CD4-positive, alpha-beta T cell (primary cell): ENCODE measurements at regions not wholly inside any gene's neighbourhood (a gene's known extent, or its start where the extent isn't known, plus 50 kb on each side); places are given as distances from the start of the nearest gene placed in this dataset.

Experiments
- ATAC-seq: fragments of 200-7000 bp; cut with Tn5 transposase; one replicate; pipeline ENCODE4 v1.10.0; 2022; ENCODE audit warnings: mild to moderate bottlenecking; ENCODE audit not compliant: poor library complexity
- CTCF ChIA-PET: fragments of 350-600 bp; sonication (Branson Sonifier 250); formaldehyde crosslinking; loops from one replicate; lab custom pipeline; 2021; ENCODE audit warnings: antibody characterized with exemption, inconsistent platforms; lab: Charles Lee
- POLR2A ChIA-PET: fragments of 350-600 bp; sonication (Branson Sonifier 250); formaldehyde crosslinking; loops from one replicate; lab custom pipeline; 2021; ENCODE audit warnings: antibody characterized with exemption, inconsistent platforms; lab: Charles Lee
- DNase-seq, 14 experiments: peaks; one replicate each; pipeline ENCODE4 v3.0.0-alpha.2; 2013 to 2020; ENCODE audit warnings: mixed read lengths in 2 of 14
- H3K27ac ChIP-seq, 2 donors: one replicate each; pipeline versions ENCODE4 v1.5.1 to v1.7.0; 2013; ENCODE audit warnings: low read length in 2 of 2, low read depth in 1 of 2, mild to moderate bottlenecking in 1 of 2
- H3K27me3 ChIP-seq, 2 experiments: 1 replicate in 1 of 2; 2 replicates in 1 of 2; pipeline versions ENCODE4 v1.6.1 to v1.7.0; 2013; ENCODE audit warnings: low read length in 2 of 2, control low read depth in 1 of 2, mild to moderate bottlenecking in 1 of 2, moderate library complexity in 1 of 2; ENCODE audit not compliant: insufficient read depth in 2 of 2, control insufficient read depth in 1 of 2
- H3K36me3 ChIP-seq: one replicate; pipeline ENCODE4 v1.6.1; 2013; ENCODE audit warnings: low read length, control low read depth; ENCODE audit not compliant: insufficient read depth
- H3K4me1 ChIP-seq: one replicate; pipeline ENCODE4 v1.6.1; 2013; ENCODE audit warnings: low read length, control low read depth; ENCODE audit not compliant: insufficient read depth
- H3K4me3 ChIP-seq: one replicate; pipeline ENCODE4 v1.5.1; 2013; ENCODE audit warnings: mild to moderate bottlenecking, low read length, moderate library complexity
- H3K9me3 ChIP-seq, 2 experiments: 1 replicate in 1 of 2; 2 replicates in 1 of 2; pipeline versions ENCODE4 v1.6.1 to v1.7.0; 2013; ENCODE audit warnings: low read length in 2 of 2, mild to moderate bottlenecking in 2 of 2, control low read depth in 1 of 2, moderate library complexity in 1 of 2; ENCODE audit not compliant: control insufficient read depth in 1 of 2, insufficient read depth in 1 of 2
- H3K27ac Mint-ChIP-seq: one replicate; pipeline ENCODE4 v1.8.0; 2020; ENCODE audit warnings: mixed read lengths
- H3K27me3 Mint-ChIP-seq: one replicate; pipeline ENCODE4 v1.8.0; 2021; ENCODE audit warnings: mixed read lengths
- H3K36me3 Mint-ChIP-seq: one replicate; pipeline ENCODE4 v1.8.0; 2021; ENCODE audit warnings: low read depth, mixed read lengths
- H3K4me1 Mint-ChIP-seq: one replicate; pipeline ENCODE4 v1.8.0; 2021; ENCODE audit warnings: low read depth, mixed read lengths
- H3K4me3 Mint-ChIP-seq: one replicate; pipeline ENCODE4 v1.8.0; 2020; ENCODE audit warnings: mild to moderate bottlenecking, mixed read lengths
- H3K9me3 Mint-ChIP-seq: one replicate; pipeline ENCODE4 v1.8.0; 2020; ENCODE audit warnings: mixed read lengths
- intact Hi-C, 2 experiments: fragments of 100-400 bp; cut with DNase I in 1 of 2; cut with micrococcal nuclease in 1 of 2; formaldehyde crosslinking; loops; one replicate each; pipeline versions ENCODE4 v1.15.1 to v1.9.0; 2023 to 2025; cut with DNase I, micrococcal nuclease
- TF ChIP-seq, protein P1 (sequence below): fragments of 200-600 bp; IDR thresholded peaks from one replicate; pipeline ENCODE4 v1.8.0; 2022; ENCODE audit warnings: antibody characterized with exemption, mild to moderate bottlenecking

DNA sequence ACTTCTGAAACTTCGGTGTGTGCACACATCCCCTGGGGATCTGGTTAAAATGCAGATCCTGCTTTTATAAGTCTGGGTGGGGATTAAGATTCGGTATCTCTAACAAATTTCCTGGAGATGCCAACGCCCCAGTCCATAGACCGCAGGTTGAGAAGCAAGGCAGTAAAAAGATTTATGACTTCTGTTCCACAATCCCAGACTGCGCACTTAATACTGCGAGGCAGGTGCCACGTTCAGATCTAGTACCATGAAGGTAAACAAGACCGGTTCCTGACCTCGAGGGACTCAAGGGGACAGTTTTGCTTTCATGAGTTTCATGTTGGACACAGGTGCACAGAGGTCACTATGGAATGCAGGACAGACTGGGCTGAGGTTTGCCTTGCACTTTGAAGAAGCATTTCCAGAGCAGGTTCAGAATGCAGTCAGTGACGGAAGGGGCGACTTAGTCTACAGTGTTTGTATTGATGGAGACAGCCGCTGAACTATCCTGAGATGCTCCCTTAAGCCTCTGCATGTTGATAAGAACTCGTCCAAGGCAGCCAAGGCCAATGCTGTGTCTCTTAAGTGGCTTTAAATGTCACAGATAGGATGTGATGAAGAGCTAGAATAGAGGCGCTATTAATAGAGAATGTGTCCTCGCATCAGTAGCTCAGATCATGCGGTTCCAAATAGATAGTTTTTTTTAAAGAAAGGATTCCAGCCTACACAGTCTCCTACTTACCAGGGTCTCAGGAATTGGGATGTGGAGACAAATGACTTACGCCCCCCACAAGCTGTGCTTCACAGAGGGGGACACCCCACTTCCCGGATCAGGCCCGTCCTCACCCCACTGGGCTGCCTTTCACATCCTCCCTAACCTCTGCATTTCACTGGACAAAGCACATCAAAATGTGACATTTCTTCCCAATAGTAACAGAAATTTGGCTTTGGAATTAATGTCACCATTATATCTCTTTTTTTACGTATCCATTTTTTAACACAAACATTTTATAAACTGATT, 97.1 kb upstream of the IRS2 start:
- ChIA-PET POLR2A (no interaction called here), CTCF (no interaction called here)
- Mint-ChIP-seq H3K4me1 (no peaks in the 10 kb centered on the region), H3K27ac (no peak overlapping the region), H3K36me3 (no peaks in the 10 kb centered on the region), H3K27me3 (peaks cover 11% of the 10 kb centered on the region), H3K9me3 (no peaks in the 10 kb centered on the region), H3K4me3 (no peak overlapping the region)
- TF ChIP-seq, protein P1, sequence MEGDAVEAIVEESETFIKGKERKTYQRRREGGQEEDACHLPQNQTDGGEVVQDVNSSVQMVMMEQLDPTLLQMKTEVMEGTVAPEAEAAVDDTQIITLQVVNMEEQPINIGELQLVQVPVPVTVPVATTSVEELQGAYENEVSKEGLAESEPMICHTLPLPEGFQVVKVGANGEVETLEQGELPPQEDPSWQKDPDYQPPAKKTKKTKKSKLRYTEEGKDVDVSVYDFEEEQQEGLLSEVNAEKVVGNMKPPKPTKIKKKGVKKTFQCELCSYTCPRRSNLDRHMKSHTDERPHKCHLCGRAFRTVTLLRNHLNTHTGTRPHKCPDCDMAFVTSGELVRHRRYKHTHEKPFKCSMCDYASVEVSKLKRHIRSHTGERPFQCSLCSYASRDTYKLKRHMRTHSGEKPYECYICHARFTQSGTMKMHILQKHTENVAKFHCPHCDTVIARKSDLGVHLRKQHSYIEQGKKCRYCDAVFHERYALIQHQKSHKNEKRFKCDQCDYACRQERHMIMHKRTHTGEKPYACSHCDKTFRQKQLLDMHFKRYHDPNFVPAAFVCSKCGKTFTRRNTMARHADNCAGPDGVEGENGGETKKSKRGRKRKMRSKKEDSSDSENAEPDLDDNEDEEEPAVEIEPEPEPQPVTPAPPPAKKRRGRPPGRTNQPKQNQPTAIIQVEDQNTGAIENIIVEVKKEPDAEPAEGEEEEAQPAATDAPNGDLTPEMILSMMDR, result no peak
- Histone ChIP-seq H3K36me3 (no peaks in the 10 kb centered on the region), H3K9me3 (no peaks in the 10 kb centered on the region), H3K4me3 (no peak overlapping the region), H3K27me3 (no peaks in the 10 kb centered on the region), H3K27ac (no peak overlapping the region), H3K4me1 (no peaks in the 10 kb centered on the region)
- ATAC-seq (no peak), DNase-seq (no peak)
- intact Hi-C loops, result no loop called here

DNA sequence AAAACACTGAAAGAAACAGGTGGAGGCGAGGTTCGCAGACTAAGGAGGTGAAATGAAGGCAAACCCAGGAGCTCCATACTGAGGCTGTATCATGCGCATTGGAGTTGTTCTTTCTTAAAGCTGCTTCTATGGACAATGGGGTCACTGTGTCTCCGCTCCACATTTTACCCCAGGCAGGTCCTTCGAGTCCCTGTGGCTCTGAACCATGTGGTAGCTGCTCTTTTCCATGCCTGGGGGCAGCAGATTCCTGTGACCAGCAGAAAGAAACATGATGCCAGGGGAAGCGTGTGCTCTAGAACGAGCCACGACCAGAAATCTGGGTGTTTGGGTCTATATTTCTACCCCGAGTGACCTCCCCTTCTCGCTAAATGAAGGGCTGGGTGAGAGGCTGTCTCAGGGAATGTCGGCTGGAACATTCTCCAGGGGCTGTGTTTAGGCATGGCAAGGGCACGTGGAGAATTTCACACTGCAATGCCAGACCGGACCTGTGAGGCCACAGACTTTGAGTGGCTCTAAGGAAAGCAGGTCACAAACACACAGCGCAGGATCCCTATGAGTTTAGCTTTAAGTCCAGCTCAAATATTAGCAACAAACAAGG, 95.7 kb upstream of the IRS2 start:
- Mint-ChIP-seq H3K27ac (no peak overlapping the region), H3K36me3 (no peaks in the 10 kb centered on the region), H3K9me3 (no peaks in the 10 kb centered on the region), H3K4me1 (no peaks in the 10 kb centered on the region), H3K27me3 (peaks cover 15% of the 10 kb centered on the region), H3K4me3 (no peak overlapping the region)
- TF ChIP-seq, protein P1, result no peak
- H3K4me1 ChIP-seq, result no peaks in the 10 kb centered on the region
- no peak overlapping the region for H3K27ac ChIP-seq
- CTCF ChIA-PET, result no interaction called here
- DNase-seq (no peak), ATAC-seq (no peak)
- intact Hi-C loops, result no loop called here
- H3K36me3 ChIP-seq, result no peaks in the 10 kb centered on the region
- POLR2A ChIA-PET, result no interaction called here
- no peak overlapping the region for H3K4me3 ChIP-seq
- no peaks in the 10 kb centered on the region for H3K27me3 ChIP-seq
- H3K9me3 ChIP-seq, result peaks cover 0 to 4% of the 10 kb centered on the region in 2 experiments

DNA sequence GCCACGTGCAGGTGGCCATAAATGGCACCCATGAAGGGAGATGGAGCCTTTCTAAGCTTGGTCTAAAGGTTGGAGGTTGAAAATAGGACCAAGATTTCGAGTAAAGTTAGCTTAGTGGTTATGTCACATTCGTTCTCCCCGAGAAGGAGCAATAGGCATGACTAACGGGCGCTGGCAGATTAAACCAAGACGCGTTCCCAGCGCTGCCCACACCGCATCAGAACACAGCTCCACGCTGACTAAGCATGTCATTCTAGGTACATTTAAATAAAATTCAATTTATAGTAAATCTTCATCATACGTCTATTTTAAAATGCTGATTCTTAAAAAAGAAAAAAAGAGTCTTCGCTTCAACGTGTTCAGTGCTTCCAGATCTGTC, 95.0 kb upstream of the IRS2 start:
- Mint-ChIP-seq H3K4me1 (no peaks in the 10 kb centered on the region), H3K9me3 (no peaks in the 10 kb centered on the region), H3K36me3 (no peaks in the 10 kb centered on the region), H3K27me3 (peaks cover 22% of the 10 kb centered on the region), H3K27ac (no peak overlapping the region), H3K4me3 (no peak overlapping the region)
- ATAC-seq, result no peak
- POLR2A ChIA-PET, result no interaction called here
- TF ChIP-seq, protein P1, result no peak
- Histone ChIP-seq H3K9me3 (peaks cover 0 to 4% of the 10 kb centered on the region in 2 experiments), H3K36me3 (no peaks in the 10 kb centered on the region), H3K4me3 (no peak overlapping the region), H3K27me3 (no peaks in the 10 kb centered on the region), H3K4me1 (no peaks in the 10 kb centered on the region), H3K27ac (no peak overlapping the region)
- CTCF ChIA-PET, result no interaction called here
- DNase-seq, result no peak
- intact Hi-C loops, result no loop called here
